ENCODE measurements at regions not wholly inside any gene's neighbourhood (a gene's known extent, or its start where the extent isn't known, plus 50 kb on each side); places are given as distances from the start of the nearest gene placed in this dataset.

- WGBS, 5 donors = 90 to 98% (median 93%) methylated on average over 1 of the region's 1 CpG
- Histone ChIP-seq H3K27me3 (replicated peaks in 1 of 7) (no peaks in the 10 kb centered on the region), H3K9me3 (peaks cover 0 to 20% (median 15%) of the 10 kb centered on the region in 8 donors), H3K27ac (no peak overlapping the region), H3K4me1 (no peaks in the 10 kb centered on the region), H3K4me3 (no peak overlapping the region), H3K36me3 (no peaks in the 10 kb centered on the region)
- DNase-seq = no peak
- intact Hi-C loops (cut with DNase I; ENCODE audit: low total_unique reads) = no loop called here
- TF ChIP-seq POLR2A (IDR thresholded peaks at IDR 0.05) (no peak), POLR2AphosphoS5 (IDR thresholded peaks at IDR 0.05) (no peak)
- TF ChIP-seq, protein P1, sequence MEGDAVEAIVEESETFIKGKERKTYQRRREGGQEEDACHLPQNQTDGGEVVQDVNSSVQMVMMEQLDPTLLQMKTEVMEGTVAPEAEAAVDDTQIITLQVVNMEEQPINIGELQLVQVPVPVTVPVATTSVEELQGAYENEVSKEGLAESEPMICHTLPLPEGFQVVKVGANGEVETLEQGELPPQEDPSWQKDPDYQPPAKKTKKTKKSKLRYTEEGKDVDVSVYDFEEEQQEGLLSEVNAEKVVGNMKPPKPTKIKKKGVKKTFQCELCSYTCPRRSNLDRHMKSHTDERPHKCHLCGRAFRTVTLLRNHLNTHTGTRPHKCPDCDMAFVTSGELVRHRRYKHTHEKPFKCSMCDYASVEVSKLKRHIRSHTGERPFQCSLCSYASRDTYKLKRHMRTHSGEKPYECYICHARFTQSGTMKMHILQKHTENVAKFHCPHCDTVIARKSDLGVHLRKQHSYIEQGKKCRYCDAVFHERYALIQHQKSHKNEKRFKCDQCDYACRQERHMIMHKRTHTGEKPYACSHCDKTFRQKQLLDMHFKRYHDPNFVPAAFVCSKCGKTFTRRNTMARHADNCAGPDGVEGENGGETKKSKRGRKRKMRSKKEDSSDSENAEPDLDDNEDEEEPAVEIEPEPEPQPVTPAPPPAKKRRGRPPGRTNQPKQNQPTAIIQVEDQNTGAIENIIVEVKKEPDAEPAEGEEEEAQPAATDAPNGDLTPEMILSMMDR (IDR thresholded peaks at IDR 0.05 in 8 of 11, conservative IDR thresholded peaks at IDR 0.05 in 3 of 11) = no peak
These were observed 74.4 kb upstream of the UGP2 start for GRCh38 chr2:63767307-63767706.

DNA sequence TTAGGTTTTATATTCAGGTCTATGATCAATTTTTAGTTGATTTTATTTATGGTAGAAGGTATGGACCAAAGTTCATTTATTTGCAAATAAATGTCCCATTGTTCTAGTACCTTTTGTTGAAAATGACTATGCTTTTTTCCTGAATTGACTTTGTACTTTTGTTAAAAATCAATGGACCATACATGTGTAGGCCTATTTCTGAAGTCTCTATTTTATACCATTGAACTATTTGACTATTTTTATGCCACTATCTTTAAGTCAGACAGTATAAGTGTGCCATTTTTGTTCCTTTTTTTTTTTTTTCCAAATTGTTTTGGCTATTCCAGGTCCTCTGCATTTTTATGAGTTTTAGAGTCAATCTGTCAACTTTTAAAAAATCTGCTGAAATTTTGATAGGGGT, 73.6 kb upstream of the UGP2 start:
- Histone ChIP-seq H3K27ac (no peak overlapping the region), H3K9me3 (peaks cover 0 to 20% (median 15%) of the 10 kb centered on the region in 8 donors), H3K4me3 (no peak overlapping the region), H3K36me3 (no peaks in the 10 kb centered on the region), H3K4me1 (no peaks in the 10 kb centered on the region), H3K27me3 (replicated peaks in 1 of 7) (no peaks in the 10 kb centered on the region)
- intact Hi-C loops (cut with DNase I; ENCODE audit: low total_unique reads) = no loop called here
- no peak for DNase-seq
- no peak for TF ChIP-seq POLR2A (IDR thresholded peaks at IDR 0.05)
- TF ChIP-seq, protein P1 (IDR thresholded peaks at IDR 0.05 in 8 of 11, conservative IDR thresholded peaks at IDR 0.05 in 3 of 11) = no peak
- no peak for TF ChIP-seq POLR2AphosphoS5 (IDR thresholded peaks at IDR 0.05)

- no peak overlapping the region for H3K4me3 ChIP-seq
- intact Hi-C loops (cut with DNase I; ENCODE audit: low total_unique reads) = no loop called here
- H3K27ac ChIP-seq = no peak overlapping the region
These were observed 71.8 kb upstream of the UGP2 start for GRCh38 chr2:63769915-63770314.

GRCh38 chr2:63772061-63772460, 69.6 kb upstream of the UGP2 start:
- H3K4me1 ChIP-seq = no peaks in the 10 kb centered on the region

More at GRCh38 chr2:63769915-63770314, 71.8 kb upstream of the UGP2 start:
- Histone ChIP-seq H3K27me3 (replicated peaks in 1 of 7) (no peaks in the 10 kb centered on the region), H3K4me1 (no peaks in the 10 kb centered on the region), H3K36me3 (no peaks in the 10 kb centered on the region), H3K9me3 (peaks cover 0 to 20% (median 15%) of the 10 kb centered on the region in 8 donors)
- DNase-seq = no peak
- WGBS, 5 donors = 74 to 85% (median 75%) methylated on average over 3 of the region's 3 CpGs
- no peak for TF ChIP-seq POLR2AphosphoS5 (IDR thresholded peaks at IDR 0.05)
- TF ChIP-seq, protein P1 (IDR thresholded peaks at IDR 0.05 in 8 of 11, conservative IDR thresholded peaks at IDR 0.05 in 3 of 11) = no peak
- no peak for TF ChIP-seq POLR2A (IDR thresholded peaks at IDR 0.05)

More at GRCh38 chr2:63772061-63772460, 69.6 kb upstream of the UGP2 start:
- no peaks in the 10 kb centered on the region for H3K27me3 ChIP-seq (replicated peaks in 1 of 7)
- intact Hi-C loops (cut with DNase I; ENCODE audit: low total_unique reads) = no loop called here
- H3K36me3 ChIP-seq = no peaks in the 10 kb centered on the region
- H3K9me3 ChIP-seq = peaks cover 0 to 15% (median 10%) of the 10 kb centered on the region in 8 donors
- H3K4me3 ChIP-seq = no peak overlapping the region
- DNase-seq = no peak
- 76 to 88% (median 82%) methylated on average over 3 of the region's 3 CpGs for WGBS, 5 donors
- TF ChIP-seq POLR2AphosphoS5 (IDR thresholded peaks at IDR 0.05) (no peak), POLR2A (IDR thresholded peaks at IDR 0.05) (no peak)
- TF ChIP-seq, protein P1 (IDR thresholded peaks at IDR 0.05 in 8 of 11, conservative IDR thresholded peaks at IDR 0.05 in 3 of 11) = no peak
- no peak overlapping the region for H3K27ac ChIP-seq
